Stimulated activated CD8-positive, alpha-beta memory T cell treated with anti-CD3 and anti-CD28 coated beads, Interleukin-7, amount 100 ng/mL, for 24 hours (primary cell): ENCODE measurements at regions not wholly inside any gene's neighbourhood (a gene's known extent, or its start where the extent isn't known, plus 50 kb on each side); places are given as distances from the start of the nearest gene placed in this dataset.
"Not testable (repeated sequence)": the region's sequence is repeated elsewhere in the genome, so short reads cannot be mapped to it uniquely, and the experiment has no call there.

Experiments
- DNase-seq: peaks from one replicate; pipeline ENCODE4 v3.0.0-alpha.2; 2020; ENCODE audit warnings: low read depth

GRCh38 chr16:73955255-73955654, 341.4 kb upstream of the PSMD7 start:
- DNase-seq, result no peak

DNA sequence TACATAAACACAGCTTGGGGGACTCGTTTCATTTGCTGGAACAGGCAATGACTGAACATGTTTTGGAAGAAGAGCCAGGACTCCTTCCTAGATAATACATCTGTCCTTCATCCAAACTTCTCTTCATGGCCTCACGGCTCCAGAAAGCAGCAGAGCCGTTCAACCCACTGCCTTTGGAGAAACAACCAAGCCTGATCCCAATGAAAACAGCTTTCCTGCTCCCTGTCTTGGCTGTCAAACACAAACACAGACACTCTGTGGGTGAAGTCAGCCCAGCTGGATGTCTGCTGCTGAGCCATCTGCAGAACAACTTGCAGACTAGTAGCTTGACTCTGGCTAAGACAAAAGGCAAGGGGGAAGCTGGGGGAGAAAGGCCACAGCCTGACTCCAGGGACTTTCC, 345.1 kb upstream of the PSMD7 start:
- no peak for DNase-seq

DNA sequence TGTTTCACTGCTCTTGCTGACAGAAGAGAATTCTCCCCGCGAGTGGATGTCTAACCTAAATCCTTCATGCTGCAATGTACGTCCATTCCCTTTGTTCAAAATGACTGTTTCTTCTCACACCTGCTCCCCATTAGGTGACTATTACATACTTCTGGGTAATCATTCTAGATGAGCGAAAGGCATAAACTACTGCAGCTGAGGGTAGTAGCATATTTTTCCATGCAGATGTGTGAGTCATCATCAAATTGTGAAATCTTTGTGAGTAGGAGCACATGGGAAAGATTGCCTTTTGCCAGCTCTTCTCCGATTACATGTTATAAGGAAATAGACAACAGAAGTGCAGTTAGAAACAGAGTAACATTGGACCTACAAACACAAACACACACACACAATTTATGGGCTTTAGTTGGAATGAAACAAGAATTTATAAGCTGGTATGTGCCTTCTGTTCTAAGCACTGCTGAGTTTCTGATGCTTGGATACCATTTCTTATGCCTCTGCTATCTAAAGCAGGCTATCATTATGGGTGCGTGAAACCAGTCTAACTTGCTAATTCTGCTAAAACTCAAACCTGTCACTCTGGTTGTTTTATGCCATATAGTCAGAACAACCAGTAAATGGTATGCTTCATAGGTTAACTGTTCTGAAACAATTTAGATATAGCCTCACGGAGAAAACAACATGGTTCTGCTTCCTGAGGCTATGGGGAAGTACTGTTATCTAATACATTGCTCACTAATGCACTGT, 346.9 kb upstream of the PSMD7 start:
- no peak for DNase-seq

DNA sequence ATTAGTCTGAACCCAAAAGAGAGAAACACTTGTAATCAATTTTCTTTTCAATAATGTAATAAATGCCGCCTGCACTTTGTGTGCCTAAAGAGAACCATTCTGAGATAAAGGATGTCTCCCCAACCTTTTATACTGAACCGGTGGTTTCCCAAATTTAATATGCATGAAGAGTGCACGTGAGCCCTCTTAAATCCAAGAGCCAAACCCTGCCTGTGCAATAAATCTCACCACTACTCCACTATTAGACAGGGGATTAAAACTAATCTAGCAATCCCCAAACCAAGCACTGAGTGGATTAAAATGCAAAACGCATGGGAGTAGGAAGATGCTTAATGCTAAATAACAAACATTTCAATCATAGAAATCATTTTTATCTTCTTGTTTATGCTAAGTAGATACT, 351.0 kb upstream of the PSMD7 start:
- DNase-seq, result no peak

GRCh38 chr16:73943184-73943583, 353.4 kb upstream of the PSMD7 start:
- DNase-seq, result not testable (repeated sequence)

DNA sequence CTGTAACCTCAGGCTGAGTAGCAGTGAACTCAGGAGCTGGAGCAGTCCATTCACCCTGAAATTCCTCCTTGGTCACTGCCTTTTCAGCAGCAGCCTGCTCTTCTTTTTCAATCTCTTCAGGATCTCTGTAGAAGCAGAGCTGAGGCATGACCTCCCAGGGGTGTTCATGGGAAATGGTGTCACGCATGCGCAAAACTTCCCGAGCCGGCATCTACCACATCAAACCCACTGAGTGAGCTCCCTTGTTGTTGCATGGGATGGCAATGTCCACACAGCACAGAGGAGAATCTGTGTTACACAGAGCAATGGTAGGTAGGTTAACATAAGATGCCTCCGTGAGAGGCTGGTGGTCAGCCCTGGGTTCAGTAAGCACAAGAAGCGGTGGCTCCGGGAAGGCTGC, 355.8 kb upstream of the PSMD7 start:
- DNase-seq, result not testable (repeated sequence)

- no peak for DNase-seq
Measured at GRCh38 chr16:73923951-73924350, 372.7 kb upstream of the PSMD7 start.

GRCh38 chr16:73921295-73921694, 375.3 kb upstream of the PSMD7 start:
- DNase-seq, result no peak

GRCh38 chr16:73916829-73917594, 379.6 kb upstream of the PSMD7 start:
- no peak for DNase-seq

- no peak for DNase-seq
Measured at GRCh38 chr16:73915935-73916334, 380.7 kb upstream of the PSMD7 start.

DNA sequence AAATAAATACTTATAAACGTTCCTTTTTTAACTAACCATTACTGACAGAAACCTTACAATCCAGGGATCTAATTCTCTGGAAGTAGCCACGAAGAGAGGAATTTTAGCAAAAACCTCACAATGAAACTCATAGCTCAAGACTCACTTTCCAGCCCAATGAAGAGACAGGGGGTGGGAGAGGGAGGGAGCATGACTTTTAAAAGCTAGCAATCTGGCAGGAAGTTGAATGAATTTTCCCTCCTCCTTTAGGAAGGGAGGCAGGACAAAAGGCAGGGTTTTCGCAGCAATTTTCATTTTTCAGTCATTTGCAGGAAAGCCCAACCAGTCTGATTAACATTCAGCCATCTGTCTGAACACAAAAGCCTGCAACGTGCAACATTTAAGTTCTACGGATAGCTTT, 381.5 kb upstream of the PSMD7 start:
- DNase-seq, result no peak

DNA sequence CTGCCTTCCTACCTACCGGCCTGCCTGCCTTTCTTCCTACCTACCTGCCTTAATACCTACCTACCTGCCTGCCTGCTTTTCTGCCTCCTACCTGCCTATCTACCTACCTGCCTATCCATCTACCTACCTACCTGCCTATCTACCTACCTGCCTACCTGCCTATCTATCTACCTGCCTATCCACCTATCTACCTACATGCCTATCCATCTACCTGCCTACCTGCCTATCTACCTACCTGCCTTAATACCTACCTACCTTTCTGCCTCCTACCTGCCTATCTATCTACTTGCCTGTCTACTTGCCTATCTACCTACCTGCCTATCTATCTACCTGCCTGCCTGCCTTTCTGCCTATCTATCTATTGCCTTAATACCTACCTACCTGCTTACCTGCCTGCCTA, 383.8 kb upstream of the PSMD7 start:
- no peak for DNase-seq

DNA sequence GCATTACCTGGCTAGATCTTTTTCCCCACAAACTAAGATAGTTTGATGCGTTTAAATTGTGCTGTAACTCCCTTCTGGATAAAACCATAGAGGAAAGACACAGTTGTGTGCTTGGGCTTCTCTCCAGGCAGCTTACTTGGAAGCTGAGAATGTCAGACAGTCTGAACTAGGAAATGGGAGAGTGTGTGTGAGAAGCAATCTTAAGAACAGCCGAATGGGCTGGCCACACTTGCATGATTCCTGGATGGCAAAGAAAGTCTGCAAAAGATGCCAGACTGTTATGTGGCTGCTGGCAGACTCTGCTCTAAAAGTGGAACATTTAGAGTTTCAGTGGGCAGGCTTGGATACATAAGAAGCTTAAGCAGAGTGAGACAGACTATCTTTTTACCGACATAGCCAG, 384.3 kb upstream of the PSMD7 start:
- DNase-seq, result no peak

- no peak for DNase-seq
Measured at GRCh38 chr16:73909529-73910035, 387.0 kb upstream of the PSMD7 start.

GRCh38 chr16:73891129-73891542, 405.5 kb upstream of the PSMD7 start:
- no peak for DNase-seq

DNA sequence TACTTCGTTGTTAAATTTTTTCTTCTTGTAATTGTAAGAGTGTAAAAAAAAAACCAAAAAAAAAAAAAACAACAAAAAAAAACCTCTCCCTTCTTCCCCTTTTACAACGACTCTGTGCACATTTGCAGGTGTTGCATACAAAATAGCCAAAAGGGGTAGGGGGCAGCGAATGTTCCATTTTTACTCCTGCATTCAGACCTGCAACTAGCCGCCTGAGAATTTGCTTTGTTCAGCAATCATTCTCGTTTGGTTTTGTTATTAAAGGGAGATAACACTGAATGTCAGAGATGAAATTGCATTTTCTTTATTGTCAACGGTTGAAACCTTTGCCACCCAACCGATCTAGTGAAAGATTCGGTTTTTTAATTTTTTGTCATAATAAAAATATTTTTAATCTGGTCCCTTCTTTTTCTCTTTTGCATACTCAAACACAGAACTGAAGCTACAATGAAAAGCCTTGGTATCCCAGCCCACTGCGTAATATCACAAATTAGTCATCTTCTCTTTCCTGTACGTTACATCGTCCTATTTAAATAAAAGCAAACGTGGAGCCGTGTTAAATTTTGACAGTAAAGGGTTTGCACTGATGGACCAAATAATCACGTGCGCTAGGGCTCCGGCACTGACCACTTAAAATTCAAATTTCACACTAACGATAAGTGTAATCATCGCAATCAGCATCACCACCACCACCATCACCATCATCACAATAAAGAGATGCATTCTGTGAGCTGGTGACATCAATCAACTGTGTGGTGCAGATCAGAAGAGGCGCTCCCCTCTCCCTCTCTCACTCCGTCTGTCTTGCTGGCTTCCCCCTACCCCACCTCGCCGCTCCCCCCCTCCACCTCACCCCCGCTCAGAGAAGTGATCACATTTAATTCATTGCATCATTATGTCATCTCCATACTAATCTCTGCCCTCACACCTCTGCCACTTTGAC, 406.2 kb upstream of the PSMD7 start:
- DNase-seq, result no peak

GRCh38 chr16:73888840-73889490, 407.6 kb upstream of the PSMD7 start:
- no peak for DNase-seq

- DNase-seq, result no peak
Measured at GRCh38 chr16:73887911-73888310, 408.7 kb upstream of the PSMD7 start.

DNA sequence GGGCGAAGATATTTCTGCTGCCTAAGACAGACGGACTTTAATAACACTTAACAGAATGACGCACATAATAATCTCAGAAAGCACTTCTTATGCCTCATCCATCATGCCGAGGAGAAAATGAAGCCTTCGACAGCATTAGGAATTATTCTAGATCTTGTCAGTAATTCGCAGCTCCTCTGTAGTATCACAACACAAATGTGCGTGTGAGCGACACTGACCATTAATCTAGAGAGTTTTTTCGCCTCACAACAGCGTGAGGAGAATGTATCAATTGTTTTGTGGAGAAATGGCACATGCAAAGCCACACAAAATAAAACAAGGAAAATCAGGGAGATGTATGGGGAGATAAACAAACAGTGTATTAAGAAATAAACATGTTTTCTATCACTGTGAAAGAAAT, 410.2 kb upstream of the PSMD7 start:
- no peak for DNase-seq

DNA sequence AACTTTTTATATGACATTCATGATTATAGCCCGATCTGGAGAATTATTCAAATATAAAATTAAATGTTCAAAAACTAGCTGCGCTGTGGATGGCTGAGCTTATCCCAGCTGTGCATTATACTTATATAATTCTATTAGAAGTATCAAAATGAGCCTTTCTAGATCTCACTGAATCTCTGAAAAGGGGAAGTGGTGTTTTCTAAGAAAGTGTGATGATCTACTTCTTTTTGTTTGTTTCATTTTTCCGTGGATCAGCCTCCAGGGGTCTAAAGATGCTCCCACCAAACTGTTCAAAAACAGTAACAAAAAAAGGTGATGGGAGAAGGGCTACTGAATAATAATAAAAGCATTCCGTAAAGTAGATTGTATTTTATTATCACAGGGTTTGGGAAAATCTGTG, 411.3 kb upstream of the PSMD7 start:
- DNase-seq, result no peak

- no peak for DNase-seq
Measured at GRCh38 chr16:73883841-73884240, 412.8 kb upstream of the PSMD7 start.

- DNase-seq, result no peak
Measured at GRCh38 chr16:73883126-73883525, 413.5 kb upstream of the PSMD7 start.
